H9 (cell line): ENCODE measurements at regions not wholly inside any gene's neighbourhood (a gene's known extent, or its start where the extent isn't known, plus 50 kb on each side); places are given as distances from the start of the nearest gene placed in this dataset.

ENCODE experiments used
- DNase-seq: peaks from one replicate; pipeline ENCODE4 v3.0.0-alpha.2; 2017
- H2AFZ ChIP-seq: one replicate; pipeline ENCODE4 v1.6.1; 2013; ENCODE audit warnings: mild to moderate bottlenecking, low read length, control low read depth, moderate library complexity
- H2AK5ac ChIP-seq: 2 replicates; pipeline ENCODE4 v1.6.1; 2013; ENCODE audit warnings: low read length, control low read depth, mixed read lengths; ENCODE audit not compliant: insufficient read length
- H2BK120ac ChIP-seq: one replicate; pipeline ENCODE4 v1.6.1; 2013; ENCODE audit warnings: low read depth, mild to moderate bottlenecking, low read length, control low read depth, inconsistent platforms; ENCODE audit not compliant: poor library complexity, severe bottlenecking
- H2BK12ac ChIP-seq: 2 replicates; pipeline ENCODE4 v1.6.1; 2013; ENCODE audit warnings: low read length, control low read depth, mixed read lengths, low read depth; ENCODE audit not compliant: insufficient read length
- H2BK15ac ChIP-seq: 2 replicates; pipeline ENCODE4 v1.6.1; 2013; ENCODE audit warnings: low read depth, low read length, control low read depth
- H2BK20ac ChIP-seq: one replicate; pipeline ENCODE4 v1.6.1; 2013; ENCODE audit warnings: low read depth, mild to moderate bottlenecking, low read length, control low read depth, inconsistent platforms; ENCODE audit not compliant: poor library complexity, severe bottlenecking
- H2BK5ac ChIP-seq: 2 replicates; pipeline ENCODE4 v1.6.1; 2013; ENCODE audit warnings: low read length, control low read depth, mixed read lengths; ENCODE audit not compliant: insufficient read length
- H3K14ac ChIP-seq: 2 replicates; pipeline ENCODE4 v1.6.1; 2013; ENCODE audit warnings: low read length, control low read depth; ENCODE audit not compliant: insufficient read depth
- H3K18ac ChIP-seq: 2 replicates; pipeline ENCODE4 v1.6.1; 2013; ENCODE audit warnings: low read depth, mild to moderate bottlenecking, mixed read lengths, low read length, control low read depth; ENCODE audit not compliant: insufficient read length
- H3K23ac ChIP-seq: 2 replicates; pipeline ENCODE4 v1.6.1; 2013; ENCODE audit warnings: low read length, control low read depth, mixed read lengths, low read depth; ENCODE audit not compliant: insufficient read length
- H3K23me2 ChIP-seq: 2 replicates; pipeline ENCODE4 v1.6.1; 2013; ENCODE audit warnings: low read depth, mild to moderate bottlenecking, mixed read lengths, low read length, control low read depth; ENCODE audit not compliant: insufficient read length, poor library complexity, severe bottlenecking
- H3K27ac ChIP-seq: 2 replicates; pipeline ENCODE4 v1.5.1; 2013; ENCODE audit warnings: low read length, control low read depth, mixed read lengths, low read depth; ENCODE audit not compliant: insufficient read length
- H3K27me3 ChIP-seq: 2 replicates; pipeline ENCODE4 v1.6.1; 2013; ENCODE audit warnings: low read length, control low read depth, inconsistent platforms; ENCODE audit not compliant: insufficient read depth
- H3K4ac ChIP-seq: 2 replicates; pipeline ENCODE4 v1.6.1; 2013; ENCODE audit warnings: low read depth, mild to moderate bottlenecking, control low read depth, inconsistent platforms, low read length, moderate library complexity
- H3K4me1 ChIP-seq: 2 replicates; pipeline ENCODE4 v1.6.1; 2013; ENCODE audit warnings: low read length, control low read depth, inconsistent platforms; ENCODE audit not compliant: insufficient read depth
- H3K4me2 ChIP-seq: 2 replicates; pipeline ENCODE4 v1.6.1; 2013; ENCODE audit warnings: low read length, control low read depth, mixed read lengths; ENCODE audit not compliant: insufficient read length, insufficient read depth
- H3K56ac ChIP-seq: 2 replicates; pipeline ENCODE4 v1.6.1; 2013; ENCODE audit warnings: low read depth, mild to moderate bottlenecking, mixed read lengths, low read length, control low read depth; ENCODE audit not compliant: insufficient read length
- H3K79me1 ChIP-seq: 2 replicates; pipeline ENCODE4 v1.6.1; 2013; ENCODE audit warnings: low read depth, mild to moderate bottlenecking, moderate library complexity, low read length, control low read depth, inconsistent platforms; ENCODE audit not compliant: insufficient read depth, poor library complexity, severe bottlenecking
- H3K79me2 ChIP-seq: 2 replicates; pipeline ENCODE4 v1.6.1; 2013; ENCODE audit warnings: low read length, control low read depth, inconsistent platforms; ENCODE audit not compliant: insufficient read depth
- H3K9ac ChIP-seq: 2 replicates; pipeline ENCODE4 v1.6.1; 2013; ENCODE audit warnings: low read length, control low read depth, mixed read lengths; ENCODE audit not compliant: insufficient read length; ENCODE audit errors: extremely low read depth
- H3K9me3 ChIP-seq: one replicate; pipeline ENCODE4 v1.6.1; 2013; ENCODE audit warnings: low read depth, low read length, inconsistent platforms; ENCODE audit not compliant: control insufficient read depth
- H3T11ph ChIP-seq: one replicate; pipeline ENCODE4 v1.6.1; 2013; ENCODE audit warnings: mild to moderate bottlenecking, low read length, control low read depth, inconsistent platforms
- H4K20me1 ChIP-seq: one replicate; pipeline ENCODE4 v1.6.1; 2013; ENCODE audit not compliant: control insufficient read depth, insufficient read length, insufficient read depth
- H4K5ac ChIP-seq: 2 replicates; pipeline ENCODE4 v1.6.1; 2013; ENCODE audit warnings: low read depth, mild to moderate bottlenecking, mixed read lengths, low read length, control low read depth; ENCODE audit not compliant: insufficient read length
- H4K8ac ChIP-seq: replicated peaks from 2 replicates; pipeline ENCODE4 v1.6.1; 2013; ENCODE audit warnings: low read length, control low read depth, mixed read lengths, low read depth; ENCODE audit not compliant: insufficient read length
- H4K91ac ChIP-seq: 2 replicates; pipeline ENCODE4 v1.6.1; 2013; ENCODE audit warnings: low read depth, mild to moderate bottlenecking, moderate library complexity, mixed read lengths, low read length, control low read depth; ENCODE audit not compliant: insufficient read length
- H3K27ac Mint-ChIP-seq, 3 experiments: 2 replicates in 2 of 3; 3 replicates in 1 of 3; pipeline ENCODE4 v1.8.0; 2020 to 2021; ENCODE audit warnings: mixed read lengths in 3 of 3, mild to moderate bottlenecking in 1 of 3, moderate library complexity in 1 of 3
- H3K27me3 Mint-ChIP-seq: 2 replicates; pipeline ENCODE4 v1.8.0; 2021; ENCODE audit warnings: low read depth, mild to moderate bottlenecking, moderate library complexity, mixed read lengths
- H3K36me3 Mint-ChIP-seq, 3 experiments: 2 replicates in 2 of 3; 3 replicates in 1 of 3; pipeline ENCODE4 v1.8.0; 2020 to 2021; ENCODE audit warnings: low read depth in 3 of 3, mixed read lengths in 3 of 3; ENCODE audit not compliant: insufficient read depth in 1 of 3
- H3K4me1 Mint-ChIP-seq, 2 experiments: 2 replicates each; pipeline ENCODE4 v1.8.0; 2020; ENCODE audit warnings: mixed read lengths in 2 of 2
- H3K4me3 Mint-ChIP-seq, 2 experiments: 2 replicates in 1 of 2; 3 replicates in 1 of 2; pipeline ENCODE4 v1.8.0; 2020 to 2021; ENCODE audit warnings: mild to moderate bottlenecking in 2 of 2, mixed read lengths in 2 of 2, moderate library complexity in 1 of 2
- H3K9me3 Mint-ChIP-seq, 2 experiments: 2 replicates in 1 of 2; 3 replicates in 1 of 2; pipeline ENCODE4 v1.8.0; 2020; ENCODE audit warnings: mild to moderate bottlenecking in 2 of 2, mixed read lengths in 2 of 2, moderate library complexity in 1 of 2
- CTCF ChIP-seq: fragments of 200-600 bp; sonication (generic); conservative IDR thresholded peaks from 3 replicates; pipeline ENCODE4 v1.8.0; 2021; ENCODE audit warnings: antibody characterized with exemption, mild to moderate bottlenecking
- WGBS: extraction: QIAGEN DNeasy Blood & Tissue Kit; methylation state at CpG from one replicate; pipeline ENCODE4 v1.1.7; 2013; ENCODE audit warnings: missing lambda C conversion rate, low lambda C conversion rate, mixed read lengths; ENCODE audit not compliant: insufficient read length; ENCODE audit errors: extremely low coverage; 5-methylcytosine and 5-hydroxymethylcytosine counted together

- Mint-ChIP-seq H3K9me3 (peaks cover 4 to 5% of the 10 kb centered on the region in 2 experiments; a peak in 3 of 5 replicates), H3K4me3 (no peak overlapping the region), H3K36me3 (peaks cover 0 to 4% (median 0%) of the 10 kb centered on the region in 3 experiments; a peak in 2 of 7 replicates), H3K27me3 (peaks cover 33% of the 10 kb centered on the region), H3K4me1 (peaks cover 5 to 6% of the 10 kb centered on the region in 2 experiments; a peak in 2 of 4 replicates), H3K27ac (no peak overlapping the region; a peak in 1 of 7 replicates)
- no peak overlapping the region for H2BK15ac ChIP-seq
- H2BK20ac ChIP-seq: no peak overlapping the region
- no peak overlapping the region for H2AFZ ChIP-seq
- no peak for DNase-seq
- H4K8ac ChIP-seq: no peak overlapping the region
- no peak overlapping the region for H2BK5ac ChIP-seq
- no peaks in the 10 kb centered on the region for H3K27me3 ChIP-seq
- no peak overlapping the region for H3K56ac ChIP-seq
- H3K4me1 ChIP-seq: no peaks in the 10 kb centered on the region
- no peak overlapping the region for H2BK120ac ChIP-seq
- no peak overlapping the region for H3K18ac ChIP-seq
- H4K20me1 ChIP-seq: no peaks in the 10 kb centered on the region
- H2BK12ac ChIP-seq: no peak overlapping the region
- no peak overlapping the region for H2AK5ac ChIP-seq
- H3K14ac ChIP-seq: no peak overlapping the region
- H3K9ac ChIP-seq: no peak overlapping the region
- H3K79me1 ChIP-seq: no peaks in the 10 kb centered on the region
- no peaks in the 10 kb centered on the region for H3K79me2 ChIP-seq
- H3K23me2 ChIP-seq: no peaks in the 10 kb centered on the region
- no peak overlapping the region for H3K23ac ChIP-seq
- H3K27ac ChIP-seq: no peak overlapping the region
- no peak for TF ChIP-seq CTCF
- no peak overlapping the region for H3T11ph ChIP-seq
- no peak overlapping the region for H3K4ac ChIP-seq
- H4K5ac ChIP-seq: no peak overlapping the region
- no peak overlapping the region for H4K91ac ChIP-seq
- H3K4me2 ChIP-seq: no peak overlapping the region
- no peaks in the 10 kb centered on the region for H3K9me3 ChIP-seq
- no CpG with 5 or more reads among the region's 4 CpGs for WGBS
Measured at GRCh38 chr9:113694912-113695311, 181.2 kb upstream of the ZNF618 start.
